WTC11 (cell line): ENCODE measurements at regions not wholly inside any gene's neighbourhood (a gene's known extent, or its start where the extent isn't known, plus 50 kb on each side); places are given as distances from the start of the nearest gene placed in this dataset.

Experiments
- ATAC-seq: fragments of 200-7000 bp; cut with Tn5 transposase; 2 replicates; pipeline ENCODE4 v1.10.0; 2021; ENCODE audit warnings: mild to moderate bottlenecking, moderate library complexity
- CTCF ChIA-PET: fragments of 300-600 bp; sonication (Branson Sonifier 250); formaldehyde crosslinking; loops from one replicate; lab custom pipeline; 2021; ENCODE audit warnings: antibody characterized with exemption; lab: Charles Lee
- POLR2A ChIA-PET: fragments of 350-600 bp; sonication (Branson Sonifier 250); formaldehyde crosslinking; loops from one replicate; lab custom pipeline; 2021; ENCODE audit warnings: antibody characterized with exemption; lab: Charles Lee
- DNase-seq: peaks from one replicate; pipeline ENCODE4 v3.0.0; 2021; ENCODE audit warnings: low spot score
- H3K27ac Mint-ChIP-seq: 2 replicates; pipeline ENCODE4 v1.8.0; 2021; ENCODE audit warnings: mixed read lengths
- H3K27me3 Mint-ChIP-seq: 2 replicates; pipeline ENCODE4 v1.8.0; 2021; ENCODE audit warnings: low read depth, mild to moderate bottlenecking, moderate library complexity, mixed read lengths
- H3K36me3 Mint-ChIP-seq: 2 replicates; pipeline ENCODE4 v1.8.0; 2021; ENCODE audit warnings: mixed read lengths
- H3K4me1 Mint-ChIP-seq: 2 replicates; pipeline ENCODE4 v1.8.0; 2022; ENCODE audit warnings: mixed read lengths
- H3K4me3 Mint-ChIP-seq: 2 replicates; pipeline ENCODE4 v1.8.0; 2021; ENCODE audit warnings: mild to moderate bottlenecking, moderate library complexity, mixed read lengths
- H3K9me3 Mint-ChIP-seq: 2 replicates; pipeline ENCODE4 v1.8.0; 2021; ENCODE audit warnings: mixed read lengths
- CREM ChIP-seq: sonication (generic); formaldehyde crosslinking; IDR thresholded peaks from 2 replicates; pipeline ENCODE4 v1.8.1; 2022; ENCODE audit warnings: mild to moderate bottlenecking, missing genetic modification reagents, moderate library complexity
- ELF4 ChIP-seq: sonication (generic); formaldehyde crosslinking; IDR thresholded peaks from 2 replicates; pipeline ENCODE4 v1.8.1; 2022; ENCODE audit warnings: low read depth, mild to moderate bottlenecking, moderate library complexity, missing genetic modification reagents
- EMX1 ChIP-seq: fragments of 250-450 bp; sonication (Bioruptor Pico); IDR thresholded peaks from 2 replicates; pipeline ENCODE4 v1.8.0; 2021; ENCODE audit warnings: mild to moderate bottlenecking
- ESRRA ChIP-seq: sonication (generic); formaldehyde crosslinking; IDR thresholded peaks from 2 replicates; pipeline ENCODE4 v1.8.1; 2022; ENCODE audit warnings: mild to moderate bottlenecking, missing genetic modification reagents, borderline replicate concordance
- IRF1 ChIP-seq: sonication (generic); formaldehyde crosslinking; IDR thresholded peaks from 2 replicates; pipeline ENCODE4 v1.8.0; 2023; ENCODE audit warnings: missing genetic modification reagents
- KAT7 ChIP-seq: sonication (generic); formaldehyde crosslinking; IDR thresholded peaks from 2 replicates; pipeline ENCODE4 v1.8.1; 2023; ENCODE audit warnings: missing genetic modification reagents, mild to moderate bottlenecking, borderline replicate concordance
- NR2C2 ChIP-seq: sonication (generic); formaldehyde crosslinking; IDR thresholded peaks from 2 replicates; pipeline ENCODE4 v1.8.0; 2022; ENCODE audit warnings: mild to moderate bottlenecking, missing genetic modification reagents
- NR3C1 ChIP-seq: sonication (generic); formaldehyde crosslinking; conservative IDR thresholded peaks from 2 replicates; pipeline ENCODE4 v1.8.1; 2023; ENCODE audit warnings: low read depth, mild to moderate bottlenecking, missing genetic modification reagents
- RELA ChIP-seq: sonication (generic); formaldehyde crosslinking; IDR thresholded peaks from 2 replicates; pipeline ENCODE4 v1.8.1; 2022; ENCODE audit warnings: missing genetic modification reagents, mild to moderate bottlenecking, borderline replicate concordance
- SOX15 ChIP-seq: fragments of 250-450 bp; sonication (Bioruptor Pico); IDR thresholded peaks from 2 replicates; pipeline ENCODE4 v1.9.0; 2021; ENCODE audit warnings: mild to moderate bottlenecking
- ZBTB21 ChIP-seq: sonication (generic); formaldehyde crosslinking; IDR thresholded peaks from 2 replicates; pipeline ENCODE4 v1.8.1; 2023; ENCODE audit warnings: mild to moderate bottlenecking, missing genetic modification reagents, borderline replicate concordance
- ZNF121 ChIP-seq: sonication (generic); formaldehyde crosslinking; IDR thresholded peaks from 2 replicates; pipeline ENCODE4 v1.8.0; 2023; ENCODE audit warnings: missing genetic modification reagents
- ZNF219 ChIP-seq: sonication (generic); formaldehyde crosslinking; IDR thresholded peaks from 2 replicates; pipeline ENCODE4 v1.8.0; 2023; ENCODE audit warnings: missing genetic modification reagents, mild to moderate bottlenecking, borderline replicate concordance
- ZNF317 ChIP-seq: sonication (generic); formaldehyde crosslinking; IDR thresholded peaks from 2 replicates; pipeline ENCODE4 v1.8.1; 2023; ENCODE audit warnings: low read depth, mild to moderate bottlenecking, moderate library complexity, missing genetic modification reagents, borderline replicate concordance
- ZNF396 ChIP-seq: fragments of 250-450 bp; sonication (Bioruptor Pico); IDR thresholded peaks from 2 replicates; pipeline ENCODE4 v1.8.0; 2021; ENCODE audit warnings: mild to moderate bottlenecking, moderate library complexity, borderline replicate concordance
- ZNF671 ChIP-seq: fragments of 250-450 bp; sonication (Bioruptor Pico); IDR thresholded peaks from 2 replicates; pipeline ENCODE4 v1.8.0; 2021; ENCODE audit warnings: mild to moderate bottlenecking
- TF ChIP-seq, protein P1 (sequence below): sonication (generic); formaldehyde crosslinking; IDR thresholded peaks from 2 replicates; pipeline ENCODE4 v1.8.1; 2023; ENCODE audit warnings: mild to moderate bottlenecking, moderate library complexity, missing genetic modification reagents
- TF ChIP-seq, protein P2 (sequence below): sonication (generic); formaldehyde crosslinking; IDR thresholded peaks from 2 replicates; pipeline ENCODE4 v1.8.0; 2023; ENCODE audit warnings: missing genetic modification reagents, mild to moderate bottlenecking, borderline replicate concordance

DNA sequence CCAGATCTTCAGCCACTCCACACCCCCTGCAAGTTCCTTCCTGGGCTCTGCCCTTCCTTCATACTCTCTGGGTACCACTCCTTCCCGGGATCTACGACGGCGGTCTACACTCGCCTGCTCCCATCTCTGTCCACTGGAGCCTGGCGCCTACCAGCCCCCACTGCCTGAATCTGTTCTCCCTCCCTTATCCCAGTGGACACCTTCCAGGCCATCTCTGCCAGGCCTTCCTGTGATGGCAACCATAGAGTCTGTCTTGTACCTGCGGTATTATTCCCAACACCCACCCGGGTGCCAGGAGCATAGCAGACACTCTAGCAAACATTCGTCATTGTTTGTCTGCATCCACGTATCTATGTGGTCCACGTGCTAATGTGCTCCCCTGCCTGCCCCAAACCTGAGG lies 140.9 kb downstream of the ZFP36L2 start (continued):
- TF ChIP-seq, protein P1, sequence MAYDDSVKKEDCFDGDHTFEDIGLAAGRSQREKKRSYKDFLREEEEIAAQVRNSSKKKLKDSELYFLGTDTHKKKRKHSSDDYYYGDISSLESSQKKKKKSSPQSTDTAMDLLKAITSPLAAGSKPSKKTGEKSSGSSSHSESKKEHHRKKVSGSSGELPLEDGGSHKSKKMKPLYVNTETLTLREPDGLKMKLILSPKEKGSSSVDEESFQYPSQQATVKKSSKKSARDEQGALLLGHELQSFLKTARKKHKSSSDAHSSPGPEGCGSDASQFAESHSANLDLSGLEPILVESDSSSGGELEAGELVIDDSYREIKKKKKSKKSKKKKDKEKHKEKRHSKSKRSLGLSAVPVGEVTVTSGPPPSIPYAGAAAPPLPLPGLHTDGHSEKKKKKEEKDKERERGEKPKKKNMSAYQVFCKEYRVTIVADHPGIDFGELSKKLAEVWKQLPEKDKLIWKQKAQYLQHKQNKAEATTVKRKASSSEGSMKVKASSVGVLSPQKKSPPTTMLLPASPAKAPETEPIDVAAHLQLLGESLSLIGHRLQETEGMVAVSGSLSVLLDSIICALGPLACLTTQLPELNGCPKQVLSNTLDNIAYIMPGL = no peak
- TF ChIP-seq ZNF671 (CRISPR knock-in tag) = no peak

GRCh38 chr2:43084699-43085091 lies 141.7 kb downstream of the ZFP36L2 start:
- Mint-ChIP-seq H3K4me1 (peaks cover 50% of the 10 kb centered on the region), H3K36me3 (peaks cover 3% of the 10 kb centered on the region; the same call in 1 of the 2 replicates), H3K4me3 (no peak overlapping the region), H3K9me3 (peaks cover 3% of the 10 kb centered on the region), H3K27ac (no peak overlapping the region), H3K27me3 (no peaks in the 10 kb centered on the region)
- no peak for TF ChIP-seq ZNF219
- TF ChIP-seq ZBTB21 (CRISPR knock-in tag) = no peak
- no peak for TF ChIP-seq CREM
- no peak for TF ChIP-seq ELF4 (CRISPR knock-in tag)
- ChIA-PET CTCF (interaction anchor here (0.6 to 0.9 kb wide), 5 partner anchors 18 to 144 kb away, joined by 3 to 5 read pairs (median 3); no protein-coding TSS in a partner anchor), POLR2A (interaction anchor here (0.7 to 1.1 kb wide), 2 partner anchors 18 to 143 kb away, joined by 3 read pairs; no protein-coding TSS in a partner anchor)
- ATAC-seq (no peak), DNase-seq (no peak)

DNA sequence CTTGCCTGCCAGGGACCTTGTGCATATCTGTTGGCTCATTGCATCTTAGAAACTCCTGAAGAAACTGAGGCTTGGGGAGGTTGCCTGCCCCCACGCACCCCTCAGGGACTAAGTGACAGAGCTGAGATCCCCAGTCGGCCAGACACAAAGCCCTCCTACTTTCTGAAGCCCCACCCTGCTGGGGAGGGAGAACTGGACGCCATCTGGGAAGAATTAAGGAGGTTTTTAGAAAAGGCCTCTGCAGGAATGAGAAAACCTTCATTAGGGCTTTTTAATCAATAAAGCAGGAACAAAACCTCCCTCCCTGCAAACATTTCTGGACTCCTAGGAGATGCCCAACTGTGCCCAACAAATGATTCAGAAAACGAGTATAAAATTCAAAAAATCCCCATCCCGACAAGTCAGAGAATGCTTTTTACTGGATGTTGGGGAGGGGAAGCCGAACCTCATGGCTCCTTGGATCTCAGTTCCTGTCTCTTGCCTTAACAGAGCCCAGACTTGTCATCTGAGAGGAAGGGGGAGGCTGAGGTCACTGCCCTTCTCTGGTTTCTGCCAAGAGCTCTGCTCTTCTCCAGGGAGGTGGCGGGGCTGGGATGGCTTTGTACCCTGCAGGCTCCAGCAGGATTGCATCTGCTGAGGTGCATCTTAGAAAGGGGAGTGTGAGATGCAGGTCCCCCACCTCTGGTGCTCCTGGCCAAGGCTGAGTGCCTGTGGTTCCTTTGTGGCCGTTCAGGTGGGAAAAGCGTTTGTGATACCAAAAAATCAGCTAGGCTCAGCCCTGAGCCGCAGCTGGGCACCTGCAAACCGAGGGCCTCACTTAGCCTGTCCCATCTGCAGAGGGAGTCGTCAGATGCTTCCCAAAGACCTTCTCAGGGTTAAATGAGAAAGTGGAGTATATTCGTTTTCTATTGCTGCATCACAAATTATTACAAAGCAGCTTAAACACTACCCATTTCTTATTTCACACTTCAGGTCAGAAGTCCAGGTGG lies 142.4 kb downstream of the ZFP36L2 start:
- POLR2A ChIA-PET = interaction anchor here (0.7 to 1.1 kb wide), 2 partner anchors 18 to 143 kb away, joined by 3 read pairs; no protein-coding TSS in a partner anchor
- CTCF ChIA-PET = interaction anchor here (0.6 to 0.9 kb wide), 6 partner anchors 18 to 145 kb away, joined by 3 to 5 read pairs (median 3); no protein-coding TSS in a partner anchor
- H3K27ac Mint-ChIP-seq = no peak overlapping the region
- no peaks in the 10 kb centered on the region for H3K27me3 Mint-ChIP-seq
- H3K36me3 Mint-ChIP-seq = no peaks in the 10 kb centered on the region
- H3K4me1 Mint-ChIP-seq = peaks cover 49% of the 10 kb centered on the region
- peak; percentile 60 for ATAC-seq
- no peaks in the 10 kb centered on the region for H3K9me3 Mint-ChIP-seq
- no peak overlapping the region for H3K4me3 Mint-ChIP-seq
- TF ChIP-seq ZNF121 (CRISPR knock-in tag) = no peak
- TF ChIP-seq EMX1 = no peak
- TF ChIP-seq NR3C1 (CRISPR knock-in tag) = no peak
- no peak for TF ChIP-seq IRF1 (CRISPR knock-in tag)
- TF ChIP-seq ZNF396 (CRISPR knock-in tag) = no peak
- no peak for DNase-seq

GRCh38 chr2:43082903-43083677 lies 143.3 kb downstream of the ZFP36L2 start:
- H3K9me3 Mint-ChIP-seq = no peaks in the 10 kb centered on the region
- H3K27me3 Mint-ChIP-seq = no peaks in the 10 kb centered on the region
- no peak for ATAC-seq
- POLR2A ChIA-PET = no interaction called here
- CTCF ChIA-PET = interaction anchor here (0.7 to 0.8 kb wide), 2 partner anchors 15 to 59 kb away, joined by 3 read pairs; no protein-coding TSS in a partner anchor
- no peak for DNase-seq
- H3K36me3 Mint-ChIP-seq = no peaks in the 10 kb centered on the region
- H3K4me3 Mint-ChIP-seq = no peak overlapping the region
- no peak overlapping the region for H3K27ac Mint-ChIP-seq
- peaks cover 40% of the 10 kb centered on the region for H3K4me1 Mint-ChIP-seq
- TF ChIP-seq ELF4 (CRISPR knock-in tag) (no peak), KAT7 (CRISPR knock-in tag) (no peak), SOX15 (no peak), ZBTB21 (CRISPR knock-in tag) (no peak), RELA (no peak), NR2C2 (CRISPR knock-in tag) (no peak), ESRRA (CRISPR knock-in tag) (no peak), ZNF317 (no peak)
- TF ChIP-seq, protein P2, sequence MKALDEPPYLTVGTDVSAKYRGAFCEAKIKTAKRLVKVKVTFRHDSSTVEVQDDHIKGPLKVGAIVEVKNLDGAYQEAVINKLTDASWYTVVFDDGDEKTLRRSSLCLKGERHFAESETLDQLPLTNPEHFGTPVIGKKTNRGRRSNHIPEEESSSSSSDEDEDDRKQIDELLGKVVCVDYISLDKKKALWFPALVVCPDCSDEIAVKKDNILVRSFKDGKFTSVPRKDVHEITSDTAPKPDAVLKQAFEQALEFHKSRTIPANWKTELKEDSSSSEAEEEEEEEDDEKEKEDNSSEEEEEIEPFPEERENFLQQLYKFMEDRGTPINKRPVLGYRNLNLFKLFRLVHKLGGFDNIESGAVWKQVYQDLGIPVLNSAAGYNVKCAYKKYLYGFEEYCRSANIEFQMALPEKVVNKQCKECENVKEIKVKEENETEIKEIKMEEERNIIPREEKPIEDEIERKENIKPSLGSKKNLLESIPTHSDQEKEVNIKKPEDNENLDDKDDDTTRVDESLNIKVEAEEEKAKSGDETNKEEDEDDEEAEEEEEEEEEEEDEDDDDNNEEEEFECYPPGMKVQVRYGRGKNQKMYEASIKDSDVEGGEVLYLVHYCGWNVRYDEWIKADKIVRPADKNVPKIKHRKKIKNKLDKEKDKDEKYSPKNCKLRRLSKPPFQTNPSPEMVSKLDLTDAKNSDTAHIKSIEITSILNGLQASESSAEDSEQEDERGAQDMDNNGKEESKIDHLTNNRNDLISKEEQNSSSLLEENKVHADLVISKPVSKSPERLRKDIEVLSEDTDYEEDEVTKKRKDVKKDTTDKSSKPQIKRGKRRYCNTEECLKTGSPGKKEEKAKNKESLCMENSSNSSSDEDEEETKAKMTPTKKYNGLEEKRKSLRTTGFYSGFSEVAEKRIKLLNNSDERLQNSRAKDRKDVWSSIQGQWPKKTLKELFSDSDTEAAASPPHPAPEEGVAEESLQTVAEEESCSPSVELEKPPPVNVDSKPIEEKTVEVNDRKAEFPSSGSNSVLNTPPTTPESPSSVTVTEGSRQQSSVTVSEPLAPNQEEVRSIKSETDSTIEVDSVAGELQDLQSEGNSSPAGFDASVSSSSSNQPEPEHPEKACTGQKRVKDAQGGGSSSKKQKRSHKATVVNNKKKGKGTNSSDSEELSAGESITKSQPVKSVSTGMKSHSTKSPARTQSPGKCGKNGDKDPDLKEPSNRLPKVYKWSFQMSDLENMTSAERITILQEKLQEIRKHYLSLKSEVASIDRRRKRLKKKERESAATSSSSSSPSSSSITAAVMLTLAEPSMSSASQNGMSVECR (CRISPR knock-in tag) = no peak
